ENCODE measurements at regions not wholly inside any gene's neighbourhood (a gene's known extent, or its start where the extent isn't known, plus 50 kb on each side); places are given as distances from the start of the nearest gene placed in this dataset.
"Not testable (repeated sequence)": the region's sequence is repeated elsewhere in the genome, so short reads cannot be mapped to it uniquely, and the experiment has no call there.

DNA sequence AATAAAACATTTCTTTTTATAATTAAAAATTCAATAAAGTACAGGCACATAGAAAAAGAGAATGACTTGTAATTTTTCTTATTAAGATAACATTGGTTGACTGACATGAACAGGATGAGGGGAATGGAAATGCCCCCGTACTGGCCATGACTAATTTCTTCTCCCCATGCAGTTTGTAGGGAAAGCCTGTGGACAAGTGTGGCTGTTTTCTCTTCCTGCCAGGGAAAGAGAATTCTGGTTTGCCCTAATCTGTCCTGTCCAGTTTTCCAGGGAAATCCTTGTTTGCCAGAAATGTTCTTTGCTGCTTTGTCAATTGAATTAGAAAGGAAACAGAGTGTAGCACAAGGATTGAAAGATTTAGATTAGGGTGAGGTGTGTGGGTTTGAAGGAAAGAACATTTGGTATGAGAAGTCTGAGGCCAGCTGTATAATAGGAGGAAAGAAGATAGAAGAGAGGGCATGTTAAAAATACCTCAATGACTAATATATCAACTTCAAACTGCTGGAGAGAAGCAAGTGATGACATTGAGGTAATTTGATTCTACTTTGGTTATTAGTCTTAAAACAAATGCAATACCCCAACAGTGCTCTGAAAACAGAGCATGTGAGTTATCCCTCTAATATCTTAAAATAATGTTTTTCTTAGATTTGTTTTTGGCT is 593.9 kb upstream of the ZNF804A start:
- no peak for DNase-seq (ENCODE audit: low read depth)

DNA sequence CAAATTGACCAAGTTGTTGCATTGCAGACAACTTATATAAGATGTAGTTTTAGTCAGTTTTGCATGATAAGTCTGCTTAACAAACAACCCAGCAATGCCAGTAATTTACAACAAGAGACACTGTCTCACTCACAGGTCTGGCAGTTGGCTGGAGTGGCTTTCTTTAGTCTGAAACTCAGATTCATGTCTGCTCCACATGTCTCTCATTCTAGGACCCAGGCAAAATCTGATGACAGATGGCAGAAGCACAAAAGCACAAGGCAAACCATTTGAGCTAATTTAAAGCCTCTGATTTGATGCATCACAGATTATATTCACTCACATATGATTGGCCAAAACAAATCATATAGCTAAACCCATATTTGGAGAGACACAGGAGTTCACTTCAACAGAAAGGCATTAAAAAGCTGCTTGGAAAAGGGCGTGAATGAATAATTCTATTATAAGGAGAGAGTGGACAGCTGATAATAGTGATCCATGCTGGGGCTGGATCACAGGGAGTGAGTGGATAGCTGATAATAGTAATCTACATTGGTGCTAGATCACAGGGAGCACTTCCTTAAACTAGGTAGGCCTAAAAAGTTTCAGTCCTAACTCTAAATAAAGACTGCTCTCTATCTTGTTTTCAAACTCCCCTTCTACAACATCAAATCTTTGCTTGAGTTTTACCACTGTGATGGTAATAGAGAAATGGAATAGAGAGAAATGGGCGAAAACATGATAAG is 593.2 kb upstream of the ZNF804A start:
- DNase-seq (ENCODE audit: low read depth), result no peak

DNA sequence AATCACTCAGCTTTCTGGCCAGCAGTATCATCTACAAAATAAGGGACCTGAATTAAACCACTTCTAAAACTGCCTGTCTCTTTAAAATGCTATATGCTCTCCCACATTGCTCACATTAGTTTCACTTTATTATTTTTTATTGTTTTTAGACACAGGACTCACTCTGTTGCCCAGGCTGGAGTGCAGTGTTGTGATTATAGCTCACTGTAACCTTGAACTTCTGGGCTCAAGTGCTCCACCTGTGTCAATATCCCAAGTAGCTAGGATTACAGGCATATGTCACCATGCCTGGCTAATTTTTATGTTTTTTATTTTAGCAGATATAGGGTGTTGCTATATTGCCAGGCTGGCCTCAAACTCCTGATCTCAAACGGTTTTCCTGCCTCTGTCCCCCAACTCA is 591.3 kb upstream of the ZNF804A start:
- DNase-seq (ENCODE audit: low read depth), result no peak

DNA sequence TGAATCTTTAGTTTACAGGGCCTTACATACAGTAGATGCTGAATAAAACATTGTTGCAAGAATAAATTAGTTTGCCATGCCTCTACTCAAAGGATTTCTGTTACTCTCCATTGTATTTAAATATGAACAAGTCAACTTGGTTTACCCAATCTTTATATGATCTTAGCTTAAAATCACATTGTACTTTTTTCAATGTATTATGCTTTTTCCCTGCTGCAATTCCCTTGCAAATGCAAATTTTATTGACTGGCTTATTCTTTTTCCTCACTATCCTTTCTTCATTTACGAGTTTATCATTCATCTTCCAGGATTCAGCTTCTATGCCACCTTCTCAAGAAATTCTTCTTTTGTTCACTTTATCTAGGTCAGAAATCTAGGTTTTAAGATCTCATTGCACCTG is 571.4 kb upstream of the ZNF804A start:
- no peak for DNase-seq (ENCODE audit: low read depth)

DNA sequence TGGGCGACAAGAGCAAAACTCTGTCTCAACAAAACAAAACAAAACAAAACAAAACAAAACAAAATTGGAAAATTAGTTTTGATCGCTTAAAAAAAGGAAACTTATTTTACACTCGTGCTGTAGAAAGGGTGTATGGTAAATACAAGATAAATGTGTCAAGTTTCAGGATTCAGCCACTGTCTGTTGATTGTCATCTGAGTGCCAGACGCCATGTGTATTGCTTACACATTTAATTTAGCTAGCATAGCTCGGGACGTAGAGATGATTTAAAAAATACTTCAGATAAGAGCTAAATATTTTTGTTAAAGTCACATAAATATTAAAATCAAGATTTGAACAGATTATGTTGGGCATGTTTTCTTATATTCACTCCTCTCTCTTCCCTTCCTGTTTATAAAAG is 568.1 kb upstream of the ZNF804A start:
- no peak for DNase-seq (ENCODE audit: low read depth)

DNA sequence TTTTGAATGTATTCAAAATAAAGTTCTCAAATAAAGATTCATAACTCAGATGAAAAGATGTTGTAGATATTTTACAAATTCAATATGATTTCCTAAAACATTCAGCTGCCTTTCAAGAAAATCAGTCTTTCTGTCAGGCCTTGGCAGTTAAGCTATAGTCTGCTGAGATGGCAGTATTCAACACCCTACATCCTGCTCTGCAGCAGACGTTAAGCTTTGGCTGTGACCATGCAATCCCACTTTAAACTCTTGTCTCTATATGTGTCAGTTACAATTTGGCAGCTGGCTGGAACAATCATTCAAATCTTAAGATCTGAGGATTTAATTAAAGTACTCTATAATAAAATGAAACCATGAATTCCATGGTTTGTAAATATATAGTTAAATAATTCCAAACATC is 567.3 kb upstream of the ZNF804A start:
- DNase-seq (ENCODE audit: low read depth), result no peak

DNA sequence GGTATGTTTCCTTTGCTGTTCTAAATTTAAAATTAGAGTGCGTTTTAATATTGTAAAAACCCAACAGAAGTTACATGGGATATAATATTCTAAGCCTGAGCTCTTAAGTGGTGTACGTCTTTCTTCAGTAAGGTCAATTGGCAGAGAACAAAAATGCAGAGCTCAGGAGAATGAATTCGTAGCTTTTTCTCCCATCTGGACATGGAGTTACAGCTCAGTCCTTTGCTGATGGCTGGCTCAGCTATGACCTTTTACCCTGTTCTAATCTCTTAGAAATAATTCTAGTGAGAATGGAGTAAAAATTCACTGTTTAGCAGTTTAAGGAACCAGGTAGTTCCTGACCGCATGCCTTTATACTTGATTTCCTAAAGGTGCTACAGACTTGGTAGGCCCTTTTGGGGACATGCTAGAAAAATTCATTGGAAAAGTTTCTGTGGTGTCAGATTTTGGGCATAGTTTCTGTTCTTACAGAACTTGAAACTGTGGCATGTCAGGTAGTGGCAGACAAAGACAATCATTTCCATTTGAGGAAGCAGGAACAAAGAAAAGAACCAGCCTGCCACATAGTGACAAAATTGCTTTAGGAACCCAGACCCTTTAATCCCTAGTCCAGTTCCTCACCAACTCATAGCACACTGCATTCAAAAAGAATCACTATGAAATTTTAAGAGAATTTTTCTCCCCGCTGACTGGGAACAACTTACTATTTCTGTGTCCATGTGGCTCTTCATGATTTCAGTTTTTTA is 566.8 kb upstream of the ZNF804A start:
- DNase-seq (ENCODE audit: low read depth), result no peak

DNA sequence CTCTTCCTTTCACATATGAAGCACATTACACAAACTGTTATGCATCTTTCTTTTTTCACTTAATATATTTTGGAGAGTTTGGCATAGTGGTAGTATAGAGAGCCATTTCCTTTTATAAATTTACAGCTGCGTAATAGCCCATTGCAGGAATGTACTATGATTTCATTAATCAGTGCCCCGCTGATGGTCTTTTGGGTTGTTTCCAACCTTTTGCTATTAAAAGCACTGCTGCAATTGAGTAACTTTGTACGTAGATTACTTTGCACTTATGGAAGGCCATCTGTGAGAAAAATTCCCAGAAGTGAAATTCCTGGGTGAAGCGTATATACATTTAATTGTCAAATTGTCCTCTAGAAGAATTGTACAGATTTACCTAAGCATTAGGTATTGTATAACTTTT is 565.3 kb upstream of the ZNF804A start:
- DNase-seq (ENCODE audit: low read depth), result no peak

DNA sequence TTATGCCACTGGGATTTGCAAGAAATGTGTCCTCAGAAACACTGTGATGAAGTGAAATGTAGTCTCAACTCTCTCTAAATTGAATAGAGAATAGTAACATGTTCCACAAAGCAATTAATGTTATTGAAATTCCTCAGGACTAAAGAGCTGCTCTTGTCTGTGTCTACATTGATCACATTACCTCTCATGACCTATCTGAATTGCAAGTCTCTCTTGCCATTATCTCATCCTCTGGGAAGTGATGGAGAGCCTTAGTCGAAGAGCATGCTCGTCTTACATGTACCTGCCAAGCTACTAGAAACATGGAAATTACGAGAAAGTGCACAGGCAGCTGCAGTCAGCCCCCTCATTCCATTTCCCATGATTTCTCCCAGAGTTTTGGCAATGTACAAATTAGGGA is 561.1 kb upstream of the ZNF804A start:
- no peak for DNase-seq (ENCODE audit: low read depth)

DNA sequence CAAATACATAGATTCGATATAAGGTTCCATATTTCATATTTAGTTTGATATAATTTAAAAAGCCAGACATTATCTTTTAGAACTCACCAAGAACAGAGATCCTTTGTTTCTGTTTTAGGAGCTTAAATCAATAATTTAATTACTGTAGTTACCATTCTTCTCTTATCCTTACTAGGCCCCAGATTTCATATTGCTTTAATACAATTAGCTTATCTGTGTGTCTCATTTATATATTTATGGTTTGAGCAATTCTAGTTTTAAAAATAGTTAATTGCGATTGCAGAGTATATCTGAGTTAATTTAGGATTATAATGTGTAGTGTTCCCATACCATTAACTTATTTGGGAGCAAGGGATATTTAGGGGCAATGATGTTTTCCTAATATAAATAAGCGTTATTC is 558.8 kb upstream of the ZNF804A start:
- no peak for DNase-seq (ENCODE audit: low read depth)

DNA sequence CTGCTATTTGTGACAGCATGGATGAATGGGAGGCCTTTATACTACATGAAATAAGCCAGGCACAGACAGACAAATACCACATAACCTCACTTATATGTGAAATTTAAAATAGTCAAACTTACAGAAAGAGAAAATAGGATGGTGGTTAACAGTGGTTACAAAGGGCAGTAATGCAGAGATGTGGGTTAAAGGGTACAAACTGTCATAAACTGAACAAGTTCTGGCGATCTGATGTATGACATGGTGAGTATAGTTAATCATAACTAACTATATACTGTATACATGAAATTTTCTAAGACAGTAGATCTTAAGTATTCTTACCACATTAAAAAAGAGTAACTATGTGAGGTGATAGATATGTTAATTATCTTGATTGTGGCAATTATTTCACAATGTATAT is 558.1 kb upstream of the ZNF804A start:
- no peak for DNase-seq (ENCODE audit: low read depth)

DNA sequence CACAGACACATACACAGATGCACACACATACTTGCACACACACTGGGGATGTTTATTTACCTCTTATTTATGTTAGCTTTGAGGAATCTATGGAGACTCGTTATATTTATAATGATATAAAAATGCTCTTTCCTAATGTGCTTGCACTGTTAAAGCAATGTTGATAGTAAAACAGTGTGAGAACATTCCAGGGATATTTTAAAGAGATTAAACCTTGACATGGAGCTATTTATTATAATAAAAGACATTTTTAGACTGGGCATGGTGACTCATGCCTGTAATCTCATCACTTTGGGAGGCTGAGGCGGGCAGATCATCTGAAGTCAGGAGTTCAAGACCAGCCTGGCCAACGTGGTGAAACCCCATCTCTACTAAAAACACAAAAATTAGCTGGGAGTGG is 557.3 kb upstream of the ZNF804A start:
- DNase-seq (ENCODE audit: low read depth), result no peak

DNA sequence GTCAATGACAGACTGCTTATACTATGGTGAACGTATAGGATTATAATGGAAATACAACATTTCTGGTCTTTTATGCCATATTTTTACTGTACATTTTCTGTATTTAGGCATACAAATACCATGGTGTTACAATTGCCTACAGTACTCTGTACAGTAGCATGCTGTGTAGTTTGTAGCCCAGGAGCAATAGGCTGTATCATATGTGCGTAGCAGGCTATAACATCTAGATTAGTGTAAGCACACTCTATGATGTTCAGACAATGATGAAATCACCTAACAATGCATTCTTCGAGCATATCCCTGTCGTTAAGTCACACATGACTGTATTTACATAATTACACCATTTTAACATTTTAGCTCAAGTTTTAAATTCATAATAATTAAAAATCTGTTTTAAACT is 556.6 kb upstream of the ZNF804A start:
- no peak for DNase-seq (ENCODE audit: low read depth)

DNA sequence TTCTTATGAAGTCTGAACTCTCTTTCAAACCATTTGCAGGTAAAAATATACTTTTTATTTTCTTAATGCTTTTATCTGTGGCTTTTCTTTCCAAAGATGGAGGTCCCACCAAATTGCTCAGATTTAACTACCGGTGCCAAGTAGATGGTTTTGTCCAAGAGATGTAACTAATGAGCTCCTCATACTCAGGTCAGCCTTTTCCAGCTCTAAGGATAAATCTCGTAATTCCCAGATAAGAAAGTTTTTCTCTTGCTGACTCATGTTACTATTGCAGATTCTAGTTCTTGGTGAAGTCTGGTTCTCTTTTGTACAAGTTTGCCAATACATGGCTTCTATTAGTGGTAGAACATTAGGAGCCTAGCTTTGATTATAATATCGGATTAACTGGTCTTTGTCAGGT is 550.8 kb upstream of the ZNF804A start:
- DNase-seq (ENCODE audit: low read depth), result no peak

DNA sequence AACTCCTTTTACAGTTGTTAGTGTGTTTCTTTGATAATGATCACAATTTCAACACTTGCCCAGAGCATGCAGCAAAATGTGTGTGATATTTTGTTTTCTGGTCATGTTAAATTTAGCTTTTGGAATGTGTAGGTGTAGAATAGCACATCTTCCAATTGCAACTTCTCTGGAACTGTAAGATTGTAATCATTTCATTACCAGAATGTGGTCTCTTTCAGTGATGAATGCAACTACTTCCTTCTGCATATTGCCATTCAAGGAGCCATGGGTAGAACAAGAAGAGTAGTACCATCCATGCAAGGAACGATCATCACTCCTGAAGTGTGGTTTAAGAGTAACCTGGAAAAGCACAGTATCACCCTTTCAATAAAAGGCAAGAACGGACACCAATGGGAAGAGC is 548.8 kb upstream of the ZNF804A start:
- DNase-seq (ENCODE audit: low read depth), result no peak

DNA sequence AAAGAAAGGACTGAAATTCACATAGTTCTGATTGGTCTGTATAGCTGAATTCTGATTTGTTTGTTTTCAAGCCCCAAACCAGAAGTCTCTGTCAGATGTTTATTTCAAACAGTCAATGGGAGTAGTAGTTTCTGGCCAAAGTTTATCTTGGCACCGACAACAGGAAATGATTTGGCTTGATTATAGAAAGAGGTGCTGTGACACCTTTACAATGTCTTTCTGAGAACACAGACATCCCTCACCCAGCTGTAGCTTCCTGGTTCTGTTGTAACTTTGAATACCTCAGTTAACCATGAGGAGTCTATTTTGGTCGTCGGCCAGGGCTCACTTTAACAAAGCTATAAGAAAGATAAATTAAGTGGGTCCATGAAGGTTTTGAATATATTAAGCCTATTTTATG is 545.0 kb upstream of the ZNF804A start:
- DNase-seq (ENCODE audit: low read depth), result no peak

DNA sequence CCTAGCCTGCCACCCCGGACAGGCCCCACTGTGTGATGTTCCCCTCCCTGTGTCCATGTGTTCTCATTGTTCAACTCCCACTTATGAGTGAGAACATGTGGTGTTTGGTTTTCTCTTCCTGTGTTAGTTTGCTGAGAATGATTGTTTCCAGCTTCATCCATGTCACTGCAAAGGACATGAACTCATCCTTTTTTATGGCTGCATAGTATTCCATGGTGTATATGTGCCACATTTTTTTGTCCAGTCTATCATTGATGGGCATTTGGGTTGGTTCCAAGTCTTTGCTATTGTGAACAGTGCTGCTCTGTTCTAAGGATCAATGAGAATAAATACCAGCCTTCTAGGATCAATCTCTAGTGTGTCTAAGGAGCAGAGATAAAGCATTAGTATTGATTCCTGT is 543.9 kb upstream of the ZNF804A start:
- not testable (repeated sequence) for DNase-seq (ENCODE audit: low read depth)

DNA sequence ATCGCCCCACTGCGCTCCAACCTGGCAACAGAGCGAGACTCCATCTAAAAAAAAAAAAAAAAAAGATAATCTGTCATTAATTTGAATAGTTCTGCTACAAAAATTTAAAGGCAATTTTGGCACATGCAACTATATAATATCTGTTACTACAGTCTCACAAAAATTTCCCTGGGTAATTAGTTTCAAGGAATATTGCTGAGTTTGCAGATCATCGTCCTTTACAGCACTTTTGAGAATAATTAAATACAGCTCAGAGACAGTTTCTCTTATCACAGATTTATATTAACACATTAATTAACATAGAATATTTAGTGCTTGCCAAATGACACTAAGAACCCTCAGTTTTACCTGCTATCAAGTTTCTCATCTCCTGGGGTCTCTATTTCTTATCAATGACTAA is 540.4 kb upstream of the ZNF804A start:
- no peak for DNase-seq (ENCODE audit: low read depth)

DNA sequence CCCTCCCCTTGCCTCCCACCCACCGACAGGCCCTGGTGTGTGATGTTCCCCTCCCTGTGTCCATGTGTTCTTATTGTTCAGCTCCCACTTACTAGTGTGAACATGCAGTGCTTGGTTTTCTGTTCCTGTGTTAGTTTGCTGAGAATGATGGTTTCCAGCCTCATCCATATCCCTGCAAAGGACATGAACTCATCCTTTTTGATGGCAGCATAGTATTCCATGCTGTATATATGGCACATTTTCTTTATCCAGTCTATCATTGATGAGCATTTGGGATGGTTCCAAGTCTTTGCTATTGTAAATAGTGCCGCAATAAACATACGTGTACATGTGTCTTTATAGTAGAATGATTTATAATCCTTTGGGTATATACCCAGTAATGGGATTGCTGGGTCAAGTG is 538.1 kb upstream of the ZNF804A start:
- not testable (repeated sequence) for DNase-seq (ENCODE audit: low read depth)

DNA sequence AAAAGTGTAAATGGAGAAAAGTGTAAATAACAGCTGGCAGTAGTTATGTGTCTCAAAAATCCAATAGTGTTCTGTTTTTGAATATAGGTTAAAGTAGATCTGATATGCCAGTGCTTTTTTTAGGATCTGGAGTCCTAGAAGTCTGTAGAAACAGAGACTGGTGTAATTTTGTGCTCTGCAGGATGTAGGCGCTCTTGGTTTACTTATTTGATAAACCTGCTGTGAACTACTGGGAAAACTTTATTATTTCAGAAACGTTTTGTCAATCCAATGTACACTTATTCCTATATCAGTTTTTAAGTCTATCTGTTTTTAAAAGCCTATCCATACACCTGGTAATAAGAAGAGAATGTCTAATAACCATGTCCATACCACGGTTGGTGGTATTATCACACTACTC is 530.8 kb upstream of the ZNF804A start:
- DNase-seq (ENCODE audit: low read depth), result no peak

DNA sequence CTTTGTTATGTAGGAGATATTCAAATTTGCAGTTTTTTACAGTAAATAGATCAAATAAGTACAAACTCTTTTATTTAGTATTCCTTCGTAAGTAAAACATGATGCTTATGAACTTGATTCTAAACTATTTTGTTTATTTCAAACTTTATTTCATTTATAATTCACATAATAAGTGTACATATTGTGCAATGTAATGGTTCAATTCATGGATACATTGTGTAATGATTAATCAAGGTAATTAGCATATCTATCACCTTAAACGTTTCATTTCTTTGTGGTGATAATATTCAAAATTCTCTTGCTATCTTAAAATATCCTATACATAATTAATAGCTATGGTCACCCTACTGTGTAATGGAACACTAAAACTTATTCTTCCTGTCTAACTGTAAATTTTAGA is 525.9 kb upstream of the ZNF804A start:
- DNase-seq (ENCODE audit: low read depth), result no peak

DNA sequence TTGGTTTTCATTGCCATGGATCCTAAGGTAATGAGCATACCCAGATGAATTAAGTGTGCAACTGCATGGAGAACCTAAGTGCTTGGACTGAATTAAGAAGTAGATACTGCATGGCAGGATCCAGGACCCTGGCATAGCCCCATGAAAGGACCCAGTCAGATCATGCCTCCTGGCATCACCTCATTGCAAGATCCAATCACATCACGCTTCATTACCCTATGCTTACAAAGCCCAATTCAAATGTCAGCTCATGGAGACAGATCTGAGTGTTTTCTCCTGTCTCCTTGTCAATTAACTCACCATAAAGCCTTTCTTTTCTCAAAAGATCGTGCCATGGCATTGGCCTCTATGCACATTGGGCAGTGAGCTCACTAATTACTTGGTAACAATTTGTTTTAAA is 519.8 kb upstream of the ZNF804A start:
- no peak for DNase-seq (ENCODE audit: low read depth)

DNA sequence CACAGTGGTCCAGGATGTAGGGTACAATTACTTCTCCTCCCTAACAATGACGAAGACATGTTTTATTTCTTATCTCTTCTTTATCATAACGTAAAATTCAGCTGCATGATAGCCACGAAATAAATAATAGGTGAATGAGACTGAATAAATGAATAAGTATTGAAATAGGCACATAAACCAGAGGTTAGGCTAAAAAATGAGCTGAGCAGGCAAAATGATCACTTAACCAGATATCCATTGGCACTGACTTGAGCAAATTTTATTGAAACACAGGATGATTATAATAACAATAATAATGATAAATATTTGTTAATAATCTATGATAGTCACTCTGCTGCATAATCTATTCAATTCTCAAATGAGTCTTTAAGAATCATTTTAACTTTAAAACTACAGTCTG is 506.9 kb upstream of the ZNF804A start:
- no peak for DNase-seq (ENCODE audit: low read depth)

Measured in fibroblast of gingiva (primary cell).